Inflammatory macrophage treated with lipopolysaccharide for 4 hours (primary cell): ENCODE measurements at regions not wholly inside any gene's neighbourhood (a gene's known extent, or its start where the extent isn't known, plus 50 kb on each side); places are given as distances from the start of the nearest gene placed in this dataset.

ENCODE experiments used
- DNase-seq: peaks from one replicate; pipeline ENCODE4 v3.0.0-alpha.2; 2020

DNA sequence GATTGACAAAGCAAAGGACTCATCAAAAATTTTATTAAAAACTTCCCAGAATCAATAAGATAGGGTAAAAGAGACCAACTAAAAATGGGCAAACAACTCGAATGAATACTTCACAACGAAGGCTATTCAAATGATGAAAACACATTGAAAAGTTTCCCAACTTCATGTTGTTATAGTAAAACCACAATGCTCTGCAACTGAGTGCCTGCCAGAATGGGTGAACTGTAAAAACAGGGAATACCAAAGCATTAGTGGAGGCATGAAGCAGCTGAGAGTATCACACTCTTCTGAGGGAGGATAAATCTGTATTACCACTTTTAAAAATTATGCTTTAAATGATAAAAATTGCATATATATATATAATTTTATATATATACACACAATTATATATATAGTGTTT, 1214.7 kb downstream of the SORCS3 start:
- no peak for DNase-seq

GRCh38 chr10:105844676-105845570, 1203.8 kb downstream of the SORCS3 start:
- no peak for DNase-seq

DNA sequence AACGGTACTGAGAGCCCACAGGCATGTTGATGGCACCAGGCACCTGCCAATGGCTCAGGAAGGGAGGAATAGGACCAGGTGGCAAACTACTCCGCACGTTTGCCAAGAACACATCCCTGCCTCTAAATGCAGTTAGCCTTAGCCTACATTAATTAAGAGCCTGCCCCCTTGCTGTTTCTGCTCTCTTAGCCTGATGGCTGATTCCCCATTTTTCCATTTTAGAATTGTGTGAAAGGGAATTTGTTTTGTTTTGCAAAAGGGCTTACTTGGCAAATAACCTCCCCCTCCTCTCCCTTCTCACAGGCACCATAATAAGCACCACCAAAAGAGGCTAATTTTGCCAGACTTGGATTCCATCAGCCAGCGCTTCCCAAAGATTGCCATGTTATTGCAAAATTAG, 1203.2 kb downstream of the SORCS3 start:
- no peak for DNase-seq

GRCh38 chr10:105843786-105844185, 1202.7 kb downstream of the SORCS3 start:
- no peak for DNase-seq

DNA sequence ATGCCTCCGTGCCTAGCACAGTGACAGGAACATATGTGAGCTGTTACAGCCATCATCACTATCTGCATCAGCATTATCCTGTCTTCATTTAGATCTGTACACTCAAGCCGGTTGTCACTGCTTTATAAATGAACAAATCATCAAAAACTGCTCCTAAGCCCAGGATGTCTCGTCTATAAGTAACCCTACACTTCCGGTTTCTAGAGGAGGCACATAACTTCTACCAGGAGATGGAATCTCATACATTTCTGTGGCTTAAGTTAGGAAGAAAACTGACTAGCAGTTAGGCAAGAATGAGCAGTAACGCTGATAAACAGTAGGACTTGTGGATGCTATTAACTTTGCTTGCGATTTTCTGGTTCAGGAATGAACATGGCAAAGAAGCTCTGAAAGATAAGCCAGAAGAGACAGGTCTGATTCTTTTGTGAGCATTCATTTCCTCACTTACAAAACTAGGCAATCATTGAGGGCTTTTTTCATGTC, 1199.2 kb downstream of the SORCS3 start:
- no peak for DNase-seq

- DNase-seq, result no peak
These were observed 1197.3 kb downstream of the SORCS3 start for GRCh38 chr10:105838392-105838791.

GRCh38 chr10:105837951-105838350, 1196.9 kb downstream of the SORCS3 start:
- peak; percentile 50 for DNase-seq

GRCh38 chr10:105834261-105835059, 1193.4 kb downstream of the SORCS3 start:
- DNase-seq, result no peak

GRCh38 chr10:105827133-105827532, 1186.0 kb downstream of the SORCS3 start:
- DNase-seq, result no peak

DNA sequence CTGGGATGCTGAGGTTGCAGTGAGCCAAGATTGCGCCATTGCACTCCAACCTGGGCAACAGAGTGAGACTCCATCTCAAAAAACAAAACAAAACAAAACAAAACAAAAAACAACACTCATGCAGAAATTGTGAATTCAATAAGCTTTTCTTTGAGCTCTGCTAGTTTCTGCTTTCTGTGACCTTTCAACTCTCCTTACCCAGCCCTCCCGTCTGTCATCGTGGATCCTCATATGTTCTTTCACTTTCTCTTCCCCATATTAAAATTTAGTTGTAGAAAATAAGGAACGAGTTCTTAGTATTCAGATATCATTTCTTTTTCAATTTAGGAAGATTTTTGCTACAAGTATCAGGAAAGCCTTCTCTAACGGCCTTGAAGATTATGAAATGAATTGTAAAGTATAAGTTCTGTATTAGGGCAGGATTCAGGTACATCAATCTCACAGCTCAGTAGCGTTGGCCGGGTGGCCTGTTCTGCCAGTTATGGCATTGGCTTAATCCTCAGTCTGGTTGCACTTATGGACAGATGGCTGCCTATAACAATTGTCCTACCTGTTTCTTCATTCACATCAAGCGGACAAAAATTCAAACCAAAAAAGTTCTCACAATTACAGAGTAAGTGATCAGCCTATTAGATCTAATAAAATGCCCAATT, 1167.0 kb downstream of the SORCS3 start:
- peak; percentile 66 for DNase-seq

DNA sequence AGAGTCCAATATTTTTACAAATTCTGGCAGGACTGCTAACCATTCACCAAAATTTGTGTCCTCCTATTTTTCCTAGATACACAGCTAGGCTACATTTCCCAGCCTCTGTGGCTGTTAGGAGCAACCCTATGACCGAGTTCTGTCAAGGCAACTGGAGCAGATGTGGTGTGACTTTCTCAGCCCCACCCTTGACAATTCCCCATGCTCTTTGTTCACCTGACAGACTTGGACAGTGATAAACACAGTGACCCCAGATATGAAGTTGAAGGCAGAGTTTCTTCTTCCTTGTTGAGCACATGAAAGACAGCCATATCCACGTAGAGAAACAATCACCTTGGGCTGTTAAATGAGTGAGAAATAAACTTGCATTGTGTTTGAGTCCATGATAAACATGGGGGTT, 1162.1 kb downstream of the SORCS3 start:
- DNase-seq, result no peak

DNA sequence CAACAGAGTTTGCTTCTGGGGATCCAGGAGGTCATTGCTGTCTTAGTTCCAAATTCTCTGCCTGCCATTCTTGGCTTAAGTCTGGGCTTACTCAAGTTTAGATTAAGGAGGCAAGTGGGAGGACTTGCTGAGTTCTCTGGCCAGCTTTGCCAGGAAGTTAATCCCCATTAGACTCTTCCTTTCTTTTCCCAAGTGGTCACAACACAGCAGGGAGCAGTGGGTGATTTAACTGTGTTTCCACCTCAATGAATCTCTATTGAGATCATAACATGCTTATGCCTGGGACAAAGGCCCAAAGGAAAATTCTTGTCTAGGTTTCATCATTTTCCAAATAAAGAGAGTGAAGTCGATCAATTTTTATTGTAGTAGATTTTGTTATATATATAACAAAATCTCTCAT, 1159.6 kb downstream of the SORCS3 start:
- DNase-seq, result no peak

GRCh38 chr10:105798328-105798889, 1157.3 kb downstream of the SORCS3 start:
- DNase-seq, result no peak

GRCh38 chr10:105797234-105797890, 1156.3 kb downstream of the SORCS3 start:
- peak; percentile 36 for DNase-seq

- no peak for DNase-seq
These were observed 1152.0 kb downstream of the SORCS3 start for GRCh38 chr10:105793071-105793470.

- DNase-seq, result no peak
These were observed 1144.6 kb downstream of the SORCS3 start for GRCh38 chr10:105785721-105786120.

GRCh38 chr10:105783936-105784483, 1142.9 kb downstream of the SORCS3 start:
- no peak for DNase-seq

GRCh38 chr10:105774881-105775280, 1133.8 kb downstream of the SORCS3 start:
- DNase-seq, result no peak

DNA sequence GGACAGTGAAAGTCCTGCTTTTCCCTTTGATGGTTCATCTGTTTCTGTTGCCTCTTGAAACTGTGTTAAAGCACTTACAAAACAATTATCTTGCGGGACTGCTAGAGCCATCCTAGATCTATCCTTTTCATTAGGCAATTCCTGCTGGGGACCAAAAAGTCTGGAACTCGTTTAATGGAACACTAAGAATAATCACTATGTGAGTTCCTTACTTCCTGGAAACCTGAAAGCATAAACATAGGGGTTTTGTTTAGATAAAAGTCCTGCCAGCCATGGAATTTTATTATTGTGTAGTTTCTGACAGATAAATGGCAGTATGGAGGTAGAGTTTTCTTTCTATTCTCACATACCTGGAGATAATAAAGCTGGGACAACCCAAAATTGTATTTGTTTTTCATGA, 1133.3 kb downstream of the SORCS3 start:
- DNase-seq, result no peak

DNA sequence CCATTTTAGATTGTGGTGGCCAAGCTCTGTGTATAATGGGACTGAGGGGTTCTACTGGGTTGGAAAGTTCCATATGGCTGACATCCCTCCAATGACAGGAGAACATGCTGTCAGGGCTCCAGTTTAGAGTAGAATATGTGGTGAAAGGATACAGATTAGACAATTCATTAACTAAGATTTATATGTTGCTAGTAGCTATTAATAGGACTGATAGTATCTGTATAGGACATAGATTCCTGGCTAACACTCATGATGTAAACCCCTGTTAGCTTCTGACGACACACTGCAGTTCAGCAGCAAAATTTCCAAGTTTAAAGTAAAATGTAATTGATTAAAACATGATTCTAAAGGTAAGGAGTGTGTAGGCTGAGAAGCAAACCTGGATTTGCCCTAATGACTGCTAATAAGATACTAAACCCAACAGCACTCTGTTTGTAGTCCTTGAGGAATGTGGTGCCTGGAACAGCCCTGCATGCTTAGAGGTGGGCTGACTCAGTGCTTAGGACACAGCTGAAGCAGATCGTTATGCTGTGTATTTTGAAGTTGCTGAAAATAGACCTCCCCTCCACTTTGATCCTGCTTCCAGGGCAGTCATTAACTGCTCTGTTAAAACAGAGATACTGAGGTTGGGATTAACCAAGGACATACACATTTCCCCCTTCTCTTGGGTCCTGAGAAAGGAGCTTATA, 1129.6 kb downstream of the SORCS3 start:
- DNase-seq, result no peak
